ENCODE measurements at regions not wholly inside any gene's neighbourhood (a gene's known extent, or its start where the extent isn't known, plus 50 kb on each side); places are given as distances from the start of the nearest gene placed in this dataset.

GRCh38 chr4:34709564-34709963 is 1534.8 kb downstream of the ARAP2 start:
- TF ChIP-seq CTCF (IDR thresholded peaks at IDR 0.05) = no peak
- Mint-ChIP-seq H3K27ac (no peak overlapping the region), H3K9me3 (peaks cover 22% of the 10 kb centered on the region), H3K4me1 (ENCODE audit: low read depth) (no peaks in the 10 kb centered on the region), H3K27me3 (no peaks in the 10 kb centered on the region), H3K4me3 (no peak overlapping the region), H3K36me3 (ENCODE audit: low read depth) (no peaks in the 10 kb centered on the region)
- ChIA-PET CTCF (no interaction called here), POLR2A (no interaction called here)
- Histone ChIP-seq H3K36me3 (ENCODE audit: insufficient read depth, low read length) (no peaks in the 10 kb centered on the region), H3K27ac (ENCODE audit: low read depth in 1 of 2, low read length in 2 of 2) (no peak overlapping the region), H3K27me3 (ENCODE audit: control insufficient read depth in 1 of 2, insufficient read depth in 2 of 2, low read length in 2 of 2) (no peaks in the 10 kb centered on the region), H3K4me3 (ENCODE audit: low read length) (no peak overlapping the region), H3K9me3 (ENCODE audit: control insufficient read depth in 1 of 2, insufficient read depth in 1 of 2, low read length in 2 of 2) (peaks cover 0 to 4% of the 10 kb centered on the region in 2 experiments), H3K4me1 (ENCODE audit: insufficient read depth, low read length) (no peaks in the 10 kb centered on the region)
- no peak for DNase-seq
- ATAC-seq (ENCODE audit: poor library complexity) = no peak
- intact Hi-C loops (cut with DNase I, micrococcal nuclease) = no loop called here

GRCh38 chr4:34718576-34719245 is 1525.6 kb downstream of the ARAP2 start:
- H3K27ac Mint-ChIP-seq = no peak overlapping the region
- DNase-seq (no peak), ATAC-seq (ENCODE audit: poor library complexity) (no peak)
- H3K27me3 Mint-ChIP-seq = no peaks in the 10 kb centered on the region
- no peak overlapping the region for H3K4me3 Mint-ChIP-seq
- Histone ChIP-seq H3K27ac (ENCODE audit: low read depth in 1 of 2, low read length in 2 of 2) (no peak overlapping the region), H3K4me3 (ENCODE audit: low read length) (no peak overlapping the region), H3K4me1 (ENCODE audit: insufficient read depth, low read length) (no peaks in the 10 kb centered on the region), H3K9me3 (ENCODE audit: control insufficient read depth in 1 of 2, insufficient read depth in 1 of 2, low read length in 2 of 2) (no peaks in the 10 kb centered on the region), H3K36me3 (ENCODE audit: insufficient read depth, low read length) (no peaks in the 10 kb centered on the region), H3K27me3 (ENCODE audit: control insufficient read depth in 1 of 2, insufficient read depth in 2 of 2, low read length in 2 of 2) (no peaks in the 10 kb centered on the region)
- H3K4me1 Mint-ChIP-seq (ENCODE audit: low read depth) = no peaks in the 10 kb centered on the region
- intact Hi-C loops (cut with DNase I, micrococcal nuclease) = no loop called here
- ChIA-PET POLR2A (no interaction called here), CTCF (no interaction called here)
- no peak for TF ChIP-seq CTCF (IDR thresholded peaks at IDR 0.05)
- peaks cover 3% of the 10 kb centered on the region for H3K9me3 Mint-ChIP-seq
- H3K36me3 Mint-ChIP-seq (ENCODE audit: low read depth) = no peaks in the 10 kb centered on the region

- no peak for TF ChIP-seq CTCF (IDR thresholded peaks at IDR 0.05)
- no peak overlapping the region for H3K4me3 ChIP-seq (ENCODE audit: low read length)
- Mint-ChIP-seq H3K36me3 (ENCODE audit: low read depth) (no peaks in the 10 kb centered on the region), H3K9me3 (peaks cover 4% of the 10 kb centered on the region), H3K27ac (no peak overlapping the region), H3K4me1 (ENCODE audit: low read depth) (no peaks in the 10 kb centered on the region), H3K27me3 (no peaks in the 10 kb centered on the region), H3K4me3 (no peak overlapping the region)
- DNase-seq = no peak
- POLR2A ChIA-PET = no interaction called here
- intact Hi-C loops (cut with DNase I, micrococcal nuclease) = no loop called here
- H3K36me3 ChIP-seq (ENCODE audit: insufficient read depth, low read length) = no peaks in the 10 kb centered on the region
- H3K4me1 ChIP-seq (ENCODE audit: insufficient read depth, low read length) = no peaks in the 10 kb centered on the region
- ATAC-seq (ENCODE audit: poor library complexity) = no peak
- no peaks in the 10 kb centered on the region for H3K9me3 ChIP-seq (ENCODE audit: control insufficient read depth in 1 of 2, insufficient read depth in 1 of 2, low read length in 2 of 2)
- CTCF ChIA-PET = no interaction called here
- no peak overlapping the region for H3K27ac ChIP-seq (ENCODE audit: low read depth in 1 of 2, low read length in 2 of 2)
- no peaks in the 10 kb centered on the region for H3K27me3 ChIP-seq (ENCODE audit: control insufficient read depth in 1 of 2, insufficient read depth in 2 of 2, low read length in 2 of 2)
Observed at GRCh38 chr4:34720571-34720970, 1523.7 kb downstream of the ARAP2 start.
